CD4-positive, alpha-beta memory T cell (primary cell): ENCODE measurements at regions not wholly inside any gene's neighbourhood (a gene's known extent, or its start where the extent isn't known, plus 50 kb on each side); places are given as distances from the start of the nearest gene placed in this dataset.

Experiments
- CTCF ChIA-PET: fragments of 350-600 bp; sonication (Branson Sonifier 250); formaldehyde crosslinking; loops from one replicate; lab custom pipeline; 2021; ENCODE audit warnings: inconsistent platforms; ENCODE audit not compliant: partially characterized antibody; lab: Charles Lee
- POLR2A ChIA-PET: fragments of 350-600 bp; sonication (Branson Sonifier 250); formaldehyde crosslinking; loops from one replicate; lab custom pipeline; 2021; ENCODE audit not compliant: partially characterized antibody; lab: Charles Lee
- DNase-seq, 5 donors: peaks; one replicate each; pipeline versions ENCODE4 v3.0.0 to v3.0.0-alpha.2; 2020 to 2022; ENCODE audit warnings: mixed read lengths in 1 of 5
- H3K27ac ChIP-seq: one replicate; pipeline ENCODE4 v1.7.0; 2013; ENCODE audit warnings: low read depth, low read length
- H3K27me3 ChIP-seq: 2 replicates; pipeline ENCODE4 v1.7.0; 2013; ENCODE audit warnings: mild to moderate bottlenecking, low read length, moderate library complexity; ENCODE audit not compliant: insufficient read depth
- H3K36me3 ChIP-seq: 2 replicates; pipeline ENCODE4 v1.7.0; 2013; ENCODE audit warnings: mild to moderate bottlenecking, low read length, moderate library complexity; ENCODE audit not compliant: insufficient read depth
- H3K4me1 ChIP-seq: 2 replicates; pipeline ENCODE4 v1.7.0; 2013; ENCODE audit warnings: mild to moderate bottlenecking, low read length, moderate library complexity; ENCODE audit not compliant: insufficient read depth
- H3K4me3 ChIP-seq, 2 donors: one replicate each; pipeline ENCODE4 v1.7.0; 2013; ENCODE audit warnings: low read length in 2 of 2, mild to moderate bottlenecking in 1 of 2
- H3K9me3 ChIP-seq, 2 donors: one replicate each; pipeline ENCODE4 v1.7.0; 2013; ENCODE audit warnings: low read length in 2 of 2, control low read depth in 1 of 2; ENCODE audit not compliant: control insufficient read depth in 1 of 2
- H3K27ac Mint-ChIP-seq, 7 donors: one replicate each; pipeline ENCODE4 v1.8.0; 2020 to 2021; ENCODE audit warnings: mixed read lengths in 7 of 7, mild to moderate bottlenecking in 6 of 7, inconsistent platforms in 3 of 7, moderate library complexity in 3 of 7
- H3K27me3 Mint-ChIP-seq, 2 donors: one replicate each; pipeline ENCODE4 v1.8.0; 2020 to 2021; ENCODE audit warnings: mixed read lengths in 2 of 2
- H3K36me3 Mint-ChIP-seq, 2 donors: one replicate each; pipeline ENCODE4 v1.8.0; 2020 to 2021; ENCODE audit warnings: mixed read lengths in 2 of 2, inconsistent platforms in 1 of 2, mild to moderate bottlenecking in 1 of 2
- H3K4me1 Mint-ChIP-seq, 4 donors: one replicate each; pipeline ENCODE4 v1.8.0; 2020 to 2021; ENCODE audit warnings: mixed read lengths in 4 of 4, mild to moderate bottlenecking in 1 of 4
- H3K4me3 Mint-ChIP-seq, 8 donors: one replicate each; pipeline ENCODE4 v1.8.0; 2020 to 2021; ENCODE audit warnings: mixed read lengths in 8 of 8, mild to moderate bottlenecking in 7 of 8, moderate library complexity in 6 of 8, inconsistent platforms in 3 of 8
- H3K9me3 Mint-ChIP-seq, 8 donors: one replicate each; pipeline ENCODE4 v1.8.0; 2020 to 2021; ENCODE audit warnings: mixed read lengths in 8 of 8, mild to moderate bottlenecking in 5 of 8, inconsistent platforms in 3 of 8, moderate library complexity in 1 of 8
- intact Hi-C: fragments of 100-400 bp; cut with micrococcal nuclease; formaldehyde crosslinking; loops from one replicate; pipeline ENCODE4 v1.15.1; 2023

DNA sequence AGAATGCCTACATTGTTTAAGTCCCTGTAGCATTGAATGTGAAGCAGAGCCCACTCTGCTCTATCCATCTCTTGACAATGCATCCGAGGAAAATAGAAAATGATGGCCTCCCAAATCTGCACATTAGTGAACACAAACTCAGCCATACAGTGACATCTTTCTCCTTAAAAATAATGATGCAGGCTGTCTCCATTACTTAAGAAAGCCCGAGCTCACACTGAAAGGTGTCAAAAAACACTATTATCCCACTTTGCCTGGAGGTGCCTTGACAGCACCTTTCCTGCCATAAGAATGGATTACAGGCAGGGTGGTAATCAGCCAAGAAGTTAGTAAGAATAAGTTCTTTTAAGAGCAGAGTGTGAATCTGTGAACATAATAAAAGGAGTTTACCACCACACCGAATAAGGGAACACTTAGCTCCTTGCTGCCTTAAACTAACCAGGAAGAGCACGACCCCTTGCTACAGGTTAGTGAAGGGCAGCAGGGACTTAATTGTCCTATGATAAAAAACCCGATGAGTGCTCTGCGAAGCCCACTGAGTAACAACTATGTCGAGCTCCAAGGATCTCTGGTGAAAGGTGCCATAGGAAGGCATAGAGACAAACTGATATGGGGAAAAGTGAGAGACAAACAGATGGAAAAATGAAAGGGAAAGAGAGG lies 123.2 kb upstream of the TUSC7 start:
- Mint-ChIP-seq H3K9me3 (peaks cover 0 to 6% (median under 1%) of the 10 kb centered on the region in 8 donors), H3K4me1 (no peaks in the 10 kb centered on the region), H3K27ac (no peak overlapping the region), H3K36me3 (no peaks in the 10 kb centered on the region), H3K4me3 (no peak overlapping the region), H3K27me3 (no peaks in the 10 kb centered on the region)
- H3K36me3 ChIP-seq: no peaks in the 10 kb centered on the region
- H3K4me1 ChIP-seq: no peaks in the 10 kb centered on the region
- H3K27ac ChIP-seq: no peak overlapping the region
- DNase-seq: no peak
- no peaks in the 10 kb centered on the region for H3K27me3 ChIP-seq
- ChIA-PET CTCF (no interaction called here), POLR2A (no interaction called here)
- no peak overlapping the region for H3K4me3 ChIP-seq
- H3K9me3 ChIP-seq: no peaks in the 10 kb centered on the region
- intact Hi-C loops: no loop called here

DNA sequence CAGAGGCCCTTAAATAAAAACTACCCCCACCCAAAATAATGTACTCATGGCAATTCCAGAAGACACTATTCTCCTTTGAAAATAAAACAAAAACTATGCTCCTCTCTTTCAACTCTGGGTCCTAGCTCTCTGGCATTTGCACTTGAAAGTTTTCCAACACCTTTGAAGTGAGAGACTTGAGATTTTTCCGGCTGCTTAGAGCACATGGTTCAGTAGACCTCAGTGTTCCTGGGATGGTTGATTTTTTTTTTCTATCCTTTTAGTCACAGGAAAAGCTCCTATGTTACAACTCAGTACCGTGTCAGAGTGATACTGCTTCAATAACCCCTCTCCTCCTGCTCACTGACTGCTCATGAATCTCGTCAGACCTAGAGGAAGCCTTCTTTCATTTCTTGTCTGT lies 118.3 kb upstream of the TUSC7 start:
- H3K36me3 Mint-ChIP-seq: no peaks in the 10 kb centered on the region
- no peaks in the 10 kb centered on the region for H3K27me3 Mint-ChIP-seq
- POLR2A ChIA-PET: no interaction called here
- no peak overlapping the region for H3K4me3 ChIP-seq
- H3K9me3 ChIP-seq: no peaks in the 10 kb centered on the region
- DNase-seq: no peak
- no peak overlapping the region for H3K27ac ChIP-seq
- H3K4me3 Mint-ChIP-seq: no peak overlapping the region
- H3K4me1 ChIP-seq: no peaks in the 10 kb centered on the region
- no peak overlapping the region for H3K27ac Mint-ChIP-seq
- intact Hi-C loops: no loop called here
- no peaks in the 10 kb centered on the region for H3K4me1 Mint-ChIP-seq
- H3K27me3 ChIP-seq: no peaks in the 10 kb centered on the region
- CTCF ChIA-PET: interaction anchor here (0.7 kb wide), 1 partner anchor 11 kb away, joined by 3 read pairs; no protein-coding TSS in a partner anchor
- peaks cover 0 to 9% (median 4%) of the 10 kb centered on the region in 8 donors for H3K9me3 Mint-ChIP-seq
- no peaks in the 10 kb centered on the region for H3K36me3 ChIP-seq

DNA sequence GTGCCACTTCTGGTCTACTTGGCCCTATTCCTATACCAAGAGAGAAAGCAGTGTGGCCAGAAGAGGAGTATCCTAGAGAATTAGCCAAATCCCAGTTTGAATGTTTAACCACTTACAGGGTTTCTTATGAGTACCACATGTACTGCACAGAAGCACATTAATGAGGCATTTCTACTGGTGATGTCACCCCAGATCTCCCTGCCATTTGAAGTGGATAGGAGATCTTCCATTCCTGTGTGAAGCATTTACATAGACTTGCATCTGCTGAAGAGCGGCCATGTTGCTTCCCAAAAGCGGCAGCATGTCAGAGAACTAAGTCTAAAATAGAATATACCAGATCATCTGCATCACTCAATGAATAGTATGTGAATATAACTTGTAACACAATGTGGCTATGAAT lies 108.4 kb upstream of the TUSC7 start:
- H3K9me3 Mint-ChIP-seq: peaks cover 0 to 8% (median 4%) of the 10 kb centered on the region in 8 donors
- Histone ChIP-seq H3K9me3 (no peaks in the 10 kb centered on the region), H3K4me3 (no peak overlapping the region), H3K36me3 (no peaks in the 10 kb centered on the region), H3K27me3 (no peaks in the 10 kb centered on the region), H3K27ac (no peak overlapping the region), H3K4me1 (no peaks in the 10 kb centered on the region)
- no peaks in the 10 kb centered on the region for H3K27me3 Mint-ChIP-seq
- H3K4me1 Mint-ChIP-seq: no peaks in the 10 kb centered on the region
- ChIA-PET CTCF (no interaction called here), POLR2A (no interaction called here)
- no peak for DNase-seq
- intact Hi-C loops: no loop called here
- H3K36me3 Mint-ChIP-seq: no peaks in the 10 kb centered on the region
- no peak overlapping the region for H3K4me3 Mint-ChIP-seq
- H3K27ac Mint-ChIP-seq: no peak overlapping the region

DNA sequence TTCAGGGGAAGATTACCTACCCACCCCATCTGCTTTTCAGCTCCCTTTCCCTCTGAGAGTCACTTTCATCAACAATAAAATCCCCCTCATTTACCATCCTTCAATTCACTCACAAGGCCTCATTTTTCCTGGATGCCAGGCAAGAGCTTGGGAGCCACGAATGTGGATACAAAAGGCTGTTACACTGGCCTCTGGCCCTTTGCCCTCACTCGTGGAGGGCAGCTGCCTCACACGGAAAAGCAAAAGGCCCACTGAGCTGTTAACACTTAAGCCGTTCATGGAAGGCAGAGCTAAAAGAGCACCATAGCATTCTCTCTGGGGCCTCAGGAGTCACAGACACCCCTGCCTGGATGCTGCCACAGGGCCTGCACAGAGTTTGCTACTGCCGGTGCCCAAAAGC lies 102.4 kb upstream of the TUSC7 start:
- DNase-seq: no peak
- intact Hi-C loops: no loop called here

DNA sequence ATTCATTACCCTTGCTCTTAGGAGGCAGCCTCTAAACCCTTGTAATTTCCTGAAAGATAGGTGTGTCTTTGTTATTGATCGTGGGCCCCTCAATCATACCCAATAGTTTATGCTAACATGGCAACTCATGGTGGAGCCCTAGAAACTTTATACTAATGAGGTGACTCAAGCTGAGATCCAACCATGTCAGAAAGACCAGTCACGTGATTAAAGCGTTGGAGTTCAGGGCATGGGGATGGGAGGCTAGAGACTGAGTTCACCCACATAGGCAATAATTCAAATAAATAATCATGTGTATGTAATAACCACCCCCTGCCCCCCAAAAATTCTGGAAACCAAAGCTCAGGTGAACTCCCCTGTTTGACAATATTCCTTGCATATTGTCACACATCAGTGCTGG lies 99.5 kb upstream of the TUSC7 start:
- no peaks in the 10 kb centered on the region for H3K4me1 Mint-ChIP-seq
- Histone ChIP-seq H3K9me3 (no peaks in the 10 kb centered on the region), H3K4me1 (no peaks in the 10 kb centered on the region), H3K4me3 (no peak overlapping the region), H3K27me3 (no peaks in the 10 kb centered on the region), H3K27ac (no peak overlapping the region), H3K36me3 (no peaks in the 10 kb centered on the region)
- ChIA-PET CTCF (no interaction called here), POLR2A (no interaction called here)
- peaks cover 0 to 13% (median 4%) of the 10 kb centered on the region in 8 donors for H3K9me3 Mint-ChIP-seq
- DNase-seq: no peak
- no peak overlapping the region for H3K27ac Mint-ChIP-seq
- intact Hi-C loops: no loop called here
- H3K36me3 Mint-ChIP-seq: no peaks in the 10 kb centered on the region
- no peak overlapping the region for H3K4me3 Mint-ChIP-seq
- H3K27me3 Mint-ChIP-seq: no peaks in the 10 kb centered on the region

More for the DNA sequence above, 102.4 kb upstream of the TUSC7 start:
- no peaks in the 10 kb centered on the region for H3K36me3 ChIP-seq
- H3K9me3 ChIP-seq: no peaks in the 10 kb centered on the region
- H3K9me3 Mint-ChIP-seq: peaks cover 0 to 13% (median 6%) of the 10 kb centered on the region in 8 donors
- H3K27me3 Mint-ChIP-seq: no peaks in the 10 kb centered on the region
- H3K4me3 ChIP-seq: no peak overlapping the region
- H3K4me1 Mint-ChIP-seq: no peaks in the 10 kb centered on the region
- no peak overlapping the region for H3K4me3 Mint-ChIP-seq
- CTCF ChIA-PET: no interaction called here
- H3K27ac ChIP-seq: no peak overlapping the region
- H3K27ac Mint-ChIP-seq: no peak overlapping the region
- no peaks in the 10 kb centered on the region for H3K36me3 Mint-ChIP-seq
- H3K27me3 ChIP-seq: no peaks in the 10 kb centered on the region
- H3K4me1 ChIP-seq: no peaks in the 10 kb centered on the region
- POLR2A ChIA-PET: no interaction called here

DNA sequence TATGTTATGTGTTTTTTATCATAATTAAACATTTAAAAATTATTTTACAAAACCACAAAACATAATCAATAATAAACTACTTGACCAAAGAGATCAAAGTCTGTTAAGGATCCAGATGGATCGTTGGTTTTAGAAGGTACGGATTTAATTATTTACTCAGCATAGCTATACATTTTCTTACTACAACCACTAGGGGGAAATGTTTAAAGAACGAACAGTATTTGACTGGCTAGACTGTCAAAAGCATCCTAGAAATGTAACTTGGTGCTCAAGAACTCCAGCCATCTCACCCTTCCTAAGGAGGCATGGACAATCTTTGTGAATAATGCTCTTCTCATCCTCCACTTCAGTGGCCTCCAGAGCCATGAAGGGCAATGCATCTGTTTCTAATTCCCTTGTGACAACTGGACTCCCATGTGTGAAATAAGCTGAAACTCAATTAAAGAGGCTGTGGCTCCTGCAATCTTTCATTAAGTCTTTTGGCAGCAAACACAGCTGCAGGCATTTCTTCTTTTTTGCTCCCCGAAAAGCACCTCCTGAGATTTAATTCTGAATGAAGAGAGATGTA lies 94.7 kb upstream of the TUSC7 start:
- H3K4me1 ChIP-seq: no peaks in the 10 kb centered on the region
- H3K4me3 ChIP-seq: no peak overlapping the region
- intact Hi-C loops: no loop called here
- ChIA-PET POLR2A (no interaction called here), CTCF (no interaction called here)
- H3K27ac ChIP-seq: no peak overlapping the region
- H3K27me3 ChIP-seq: no peaks in the 10 kb centered on the region
- H3K27me3 Mint-ChIP-seq: no peaks in the 10 kb centered on the region
- DNase-seq: no peak
- no peaks in the 10 kb centered on the region for H3K9me3 ChIP-seq
- H3K9me3 Mint-ChIP-seq: peaks cover 0 to 10% (median under 1%) of the 10 kb centered on the region in 8 donors
- H3K36me3 ChIP-seq: no peaks in the 10 kb centered on the region
- no peak overlapping the region for H3K4me3 Mint-ChIP-seq
- H3K36me3 Mint-ChIP-seq: no peaks in the 10 kb centered on the region
- H3K4me1 Mint-ChIP-seq: no peaks in the 10 kb centered on the region
- H3K27ac Mint-ChIP-seq: no peak overlapping the region

DNA sequence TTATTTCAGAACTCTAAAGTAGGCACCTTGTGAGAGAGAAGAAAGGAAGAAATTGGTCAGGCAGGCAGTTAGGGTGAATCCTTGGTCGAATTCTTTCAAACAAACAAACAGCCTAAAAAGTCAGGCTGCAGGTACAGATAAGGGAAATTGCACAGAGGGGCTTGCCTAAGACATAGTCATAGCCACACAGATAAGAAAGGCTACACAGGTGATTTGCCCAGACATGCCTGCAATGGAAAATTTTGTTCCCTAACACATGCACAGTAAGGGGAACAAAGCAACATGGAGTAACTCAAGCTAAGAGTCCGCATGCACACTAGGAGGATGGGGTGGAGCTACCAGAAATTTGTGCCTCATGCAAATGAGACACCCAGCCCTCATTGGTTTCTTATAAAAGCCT lies 91.4 kb upstream of the TUSC7 start:
- Histone ChIP-seq H3K27ac (no peak overlapping the region), H3K4me3 (no peak overlapping the region), H3K4me1 (no peaks in the 10 kb centered on the region), H3K9me3 (no peaks in the 10 kb centered on the region), H3K27me3 (no peaks in the 10 kb centered on the region), H3K36me3 (no peaks in the 10 kb centered on the region)
- intact Hi-C loops: no loop called here
- POLR2A ChIA-PET: no interaction called here
- Mint-ChIP-seq H3K4me1 (no peaks in the 10 kb centered on the region), H3K27me3 (no peaks in the 10 kb centered on the region), H3K4me3 (no peak overlapping the region), H3K9me3 (peaks cover 0 to 14% (median 3%) of the 10 kb centered on the region in 8 donors), H3K36me3 (no peaks in the 10 kb centered on the region), H3K27ac (no peak overlapping the region)
- CTCF ChIA-PET: no interaction called here
- DNase-seq: no peak
